GM12878 (cell line): ENCODE measurements at regions not wholly inside any gene's neighbourhood (a gene's known extent, or its start where the extent isn't known, plus 50 kb on each side); places are given as distances from the start of the nearest gene placed in this dataset.

Experiments
- TF ChIP-seq, protein P1 (sequence below): IDR thresholded peaks from 2 replicates; pipeline ENCODE4 v1.6.1; 2012; ENCODE audit warnings: low read depth, low read length, improper control_type of control experiment
- TF ChIP-seq, protein P2 (sequence below), 3 experiments: IDR thresholded peaks in 2 of 3; conservative IDR thresholded peaks in 1 of 3; 2 replicates each; pipeline ENCODE4 v1.5.1; 2011; ENCODE audit warnings: low read depth in 3 of 3, low read length in 3 of 3, mild to moderate bottlenecking in 3 of 3, control low read depth in 2 of 3, moderate library complexity in 2 of 3, inconsistent platforms in 1 of 3, mixed read lengths in 1 of 3; ENCODE audit not compliant: control insufficient read depth in 2 of 3, insufficient read depth in 1 of 3; ENCODE audit errors: extremely low read depth in 1 of 3

- TF ChIP-seq, protein P1, sequence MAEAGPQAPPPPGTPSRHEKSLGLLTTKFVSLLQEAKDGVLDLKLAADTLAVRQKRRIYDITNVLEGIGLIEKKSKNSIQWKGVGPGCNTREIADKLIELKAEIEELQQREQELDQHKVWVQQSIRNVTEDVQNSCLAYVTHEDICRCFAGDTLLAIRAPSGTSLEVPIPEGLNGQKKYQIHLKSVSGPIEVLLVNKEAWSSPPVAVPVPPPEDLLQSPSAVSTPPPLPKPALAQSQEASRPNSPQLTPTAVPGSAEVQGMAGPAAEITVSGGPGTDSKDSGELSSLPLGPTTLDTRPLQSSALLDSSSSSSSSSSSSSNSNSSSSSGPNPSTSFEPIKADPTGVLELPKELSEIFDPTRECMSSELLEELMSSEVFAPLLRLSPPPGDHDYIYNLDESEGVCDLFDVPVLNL = no peak
- TF ChIP-seq, protein P2, sequence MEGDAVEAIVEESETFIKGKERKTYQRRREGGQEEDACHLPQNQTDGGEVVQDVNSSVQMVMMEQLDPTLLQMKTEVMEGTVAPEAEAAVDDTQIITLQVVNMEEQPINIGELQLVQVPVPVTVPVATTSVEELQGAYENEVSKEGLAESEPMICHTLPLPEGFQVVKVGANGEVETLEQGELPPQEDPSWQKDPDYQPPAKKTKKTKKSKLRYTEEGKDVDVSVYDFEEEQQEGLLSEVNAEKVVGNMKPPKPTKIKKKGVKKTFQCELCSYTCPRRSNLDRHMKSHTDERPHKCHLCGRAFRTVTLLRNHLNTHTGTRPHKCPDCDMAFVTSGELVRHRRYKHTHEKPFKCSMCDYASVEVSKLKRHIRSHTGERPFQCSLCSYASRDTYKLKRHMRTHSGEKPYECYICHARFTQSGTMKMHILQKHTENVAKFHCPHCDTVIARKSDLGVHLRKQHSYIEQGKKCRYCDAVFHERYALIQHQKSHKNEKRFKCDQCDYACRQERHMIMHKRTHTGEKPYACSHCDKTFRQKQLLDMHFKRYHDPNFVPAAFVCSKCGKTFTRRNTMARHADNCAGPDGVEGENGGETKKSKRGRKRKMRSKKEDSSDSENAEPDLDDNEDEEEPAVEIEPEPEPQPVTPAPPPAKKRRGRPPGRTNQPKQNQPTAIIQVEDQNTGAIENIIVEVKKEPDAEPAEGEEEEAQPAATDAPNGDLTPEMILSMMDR (IDR thresholded peaks at IDR 0.05 in 2 of 3, conservative IDR thresholded peaks at IDR 0.05 in 1 of 3; ENCODE audit: control insufficient read depth in 2 of 3, extremely low read depth in 1 of 3, insufficient read depth in 1 of 3, low read depth in 3 of 3, low read length in 3 of 3) = no peak
These were observed 250.0 kb downstream of the SOX11 start for GRCh38 chr2:5942204-5942603.
